Cardiac muscle cell (in vitro differentiated cells and primary cell): ENCODE measurements at regions not wholly inside any gene's neighbourhood (a gene's known extent, or its start where the extent isn't known, plus 50 kb on each side); places are given as distances from the start of the nearest gene placed in this dataset.

Experiments used
- DNase-seq, 2 donors: peaks; one replicate each; pipeline versions ENCODE4 v3.0.0 to v3.0.0-alpha.2; 2010 to 2017; ENCODE audit warnings: low read depth in 1 of 2, low spot score in 1 of 2
- H3K27ac ChIP-seq: fragments of 200-600 bp; sonication (generic); 2 replicates; pipeline ENCODE4 v1.5.1; 2016
- H3K27me3 ChIP-seq: fragments of 200-600 bp; sonication (generic); 2 replicates; pipeline ENCODE4 v1.6.0; 2016; ENCODE audit warnings: control low read depth
- H3K36me3 ChIP-seq: fragments of 200-600 bp; sonication (generic); 2 replicates; pipeline ENCODE4 v1.5.1; 2016; ENCODE audit warnings: control low read depth
- H3K4me1 ChIP-seq: fragments of 200-600 bp; sonication (generic); 2 replicates; pipeline ENCODE4 v1.8.1; 2017; ENCODE audit warnings: low read depth, mild to moderate bottlenecking, mixed run types
- H3K4me3 ChIP-seq: fragments of 200-600 bp; sonication (generic); 2 replicates; pipeline ENCODE4 v1.5.1; 2016; ENCODE audit warnings: mild to moderate bottlenecking
- H3K9me3 ChIP-seq: fragments of 200-600 bp; sonication (generic); 2 replicates; pipeline ENCODE4 v1.5.1; 2017; ENCODE audit warnings: low read depth, mild to moderate bottlenecking, control low read depth
- CTCF ChIP-seq: IDR thresholded peaks from 2 replicates; pipeline ENCODE4 v1.5.1; 2012; ENCODE audit warnings: low read depth, mild to moderate bottlenecking, low read length

DNA sequence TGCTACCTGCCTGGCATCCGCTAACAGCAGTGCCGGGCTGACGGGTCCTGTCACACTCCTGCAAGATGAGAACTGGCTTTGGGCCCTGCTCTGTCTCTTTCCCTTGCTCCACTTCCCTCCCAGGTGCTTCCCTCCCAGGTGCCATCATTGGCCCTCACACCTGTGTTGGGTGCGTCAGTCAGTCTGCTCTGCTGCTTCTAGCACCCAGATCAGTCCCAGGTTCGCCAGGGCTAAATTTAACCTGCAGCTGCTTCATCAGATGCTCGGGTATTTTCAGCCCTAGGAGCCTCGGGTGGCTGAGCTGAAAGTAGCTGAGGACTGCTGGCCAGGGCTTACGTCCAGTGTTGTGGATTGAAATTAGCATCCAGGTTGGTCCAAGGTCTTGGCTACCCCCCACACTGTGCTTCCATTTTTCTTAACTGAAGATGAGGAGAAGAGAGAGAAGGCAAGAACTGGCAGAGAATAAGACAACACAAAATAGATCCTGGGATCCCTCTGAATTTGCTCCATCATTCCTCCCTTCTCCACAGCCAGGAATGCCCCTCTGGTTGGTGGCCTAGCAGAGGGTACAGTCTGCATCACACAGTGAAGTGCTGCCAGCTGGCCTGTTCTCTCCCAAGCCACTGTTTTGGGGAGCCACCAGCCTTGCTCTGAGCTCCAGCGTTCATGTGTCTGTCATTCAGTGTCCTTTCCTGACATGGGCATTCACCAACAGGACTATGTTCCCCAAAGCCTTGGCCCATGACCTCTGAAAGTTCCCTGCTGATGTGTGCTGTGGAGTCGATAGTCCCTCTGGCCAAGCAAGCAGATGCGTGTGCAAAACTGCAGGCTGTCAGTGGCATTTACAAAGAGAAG lies 65.9 kb upstream of the SYPL1 start:
- no peaks in the 10 kb centered on the region for H3K9me3 ChIP-seq
- no peak overlapping the region for H3K4me3 ChIP-seq
- H3K27me3 ChIP-seq: no peaks in the 10 kb centered on the region
- TF ChIP-seq CTCF: no peak
- H3K4me1 ChIP-seq: no peaks in the 10 kb centered on the region
- H3K27ac ChIP-seq: no peak overlapping the region
- no peak for DNase-seq
- no peaks in the 10 kb centered on the region for H3K36me3 ChIP-seq

- Histone ChIP-seq H3K4me3 (no peak overlapping the region), H3K27ac (no peak overlapping the region), H3K27me3 (no peaks in the 10 kb centered on the region), H3K9me3 (no peaks in the 10 kb centered on the region), H3K4me1 (no peaks in the 10 kb centered on the region), H3K36me3 (no peaks in the 10 kb centered on the region)
- no peak for TF ChIP-seq CTCF
- no peak for DNase-seq
Measured at GRCh38 chr7:106177300-106177690, 65.2 kb upstream of the SYPL1 start.

GRCh38 chr7:106176414-106177299 lies 64.5 kb upstream of the SYPL1 start:
- Histone ChIP-seq H3K27me3 (no peaks in the 10 kb centered on the region), H3K4me3 (no peak overlapping the region)

GRCh38 chr7:106175507-106175906 lies 63.4 kb upstream of the SYPL1 start:
- H3K4me1 ChIP-seq: no peaks in the 10 kb centered on the region

More at GRCh38 chr7:106176414-106177299, 64.5 kb upstream of the SYPL1 start:
- Histone ChIP-seq H3K4me1 (no peaks in the 10 kb centered on the region), H3K27ac (no peak overlapping the region), H3K36me3 (no peaks in the 10 kb centered on the region), H3K9me3 (no peaks in the 10 kb centered on the region)
- DNase-seq: peak; percentile 90
- peak; percentile 95 for TF ChIP-seq CTCF

More at GRCh38 chr7:106175507-106175906, 63.4 kb upstream of the SYPL1 start:
- Histone ChIP-seq H3K27me3 (no peaks in the 10 kb centered on the region), H3K9me3 (no peaks in the 10 kb centered on the region), H3K27ac (no peak overlapping the region), H3K4me3 (no peak overlapping the region), H3K36me3 (no peaks in the 10 kb centered on the region)
- no peak for TF ChIP-seq CTCF
- no peak for DNase-seq
